Neural cell (in vitro differentiated cells): ENCODE measurements at regions not wholly inside any gene's neighbourhood (a gene's known extent, or its start where the extent isn't known, plus 50 kb on each side); places are given as distances from the start of the nearest gene placed in this dataset.

ENCODE experiments used
- H2AFZ ChIP-seq: fragments of 200-600, 300-800 bp; sonication (generic), shearing (Covaris generic); 2 replicates; pipeline ENCODE4 v1.6.0; 2014; ENCODE audit warnings: low read depth, mild to moderate bottlenecking, antibody characterized with exemption, low read length, moderate library complexity
- H3F3A ChIP-seq: fragments of 200-600 bp; shearing (Covaris generic); 2 replicates; pipeline ENCODE4 v1.6.1; 2016; ENCODE audit warnings: mild to moderate bottlenecking, moderate library complexity, mixed read lengths, antibody characterized with exemption, low read length; ENCODE audit not compliant: insufficient read depth, poor library complexity, severe bottlenecking
- H3K27ac ChIP-seq: fragments of 200-600, 300-800 bp; sonication (generic), shearing (Covaris generic); 2 replicates; pipeline ENCODE4 v1.5.1; 2014; ENCODE audit warnings: mild to moderate bottlenecking, low read length, moderate library complexity
- H3K27me3 ChIP-seq: fragments of 300-800, 200-600 bp; sonication (generic), shearing (Covaris generic); 2 replicates; pipeline ENCODE4 v1.6.0; 2014; ENCODE audit warnings: mild to moderate bottlenecking, low read depth, low read length, moderate library complexity; ENCODE audit not compliant: insufficient read depth
- H3K36me3 ChIP-seq: fragments of 300-800, 200-600 bp; sonication (generic), shearing (Covaris generic); 2 replicates; pipeline ENCODE4 v1.5.1; 2014; ENCODE audit warnings: mild to moderate bottlenecking, antibody characterized with exemption, low read length, moderate library complexity; ENCODE audit not compliant: insufficient read depth
- H3K4me2 ChIP-seq: fragments of 300-800, 200-600 bp; sonication (generic), shearing (Covaris generic); 2 replicates; pipeline ENCODE4 v1.6.0; 2014; ENCODE audit warnings: mild to moderate bottlenecking, low read length
- H3K4me3 ChIP-seq: fragments of 300-800, 200-600 bp; sonication (generic), shearing (Covaris generic); 2 replicates; pipeline ENCODE4 v1.5.1; 2014; ENCODE audit warnings: mild to moderate bottlenecking, low read length, moderate library complexity
- H3K79me2 ChIP-seq: fragments of 200-600 bp; shearing (Covaris generic); replicated peaks from 2 replicates; pipeline ENCODE4 v1.6.0; 2014; ENCODE audit warnings: mild to moderate bottlenecking, low read length, moderate library complexity; ENCODE audit not compliant: insufficient read depth
- H3K9ac ChIP-seq: fragments of 300-800, 200-600 bp; sonication (generic), shearing (Covaris generic); 2 replicates; pipeline ENCODE4 v1.6.1; 2016; ENCODE audit warnings: mild to moderate bottlenecking, low read length, mixed read lengths
- H3K9me2 ChIP-seq: fragments of 200-600 bp; shearing (Covaris generic); 2 replicates; pipeline ENCODE4 v1.6.1; 2016; ENCODE audit warnings: mild to moderate bottlenecking, low read length, mixed read lengths; ENCODE audit not compliant: insufficient read depth
- H3K9me3 ChIP-seq: fragments of 200-600, 300-800 bp; sonication (generic), shearing (Covaris generic); 2 replicates; pipeline ENCODE4 v1.6.1; 2016; ENCODE audit warnings: mild to moderate bottlenecking, mixed run types, low read length, moderate library complexity, mixed read lengths
- H4K20me1 ChIP-seq: fragments of 200-600 bp; shearing (Covaris generic); 2 replicates; pipeline ENCODE4 v1.6.1; 2016; ENCODE audit warnings: mild to moderate bottlenecking, mixed run types; ENCODE audit not compliant: insufficient read depth
- CTCF ChIP-seq: fragments of 450-650 bp; IDR thresholded peaks from 2 replicates; pipeline ENCODE4 v1.5.1; 2014; ENCODE audit warnings: antibody characterized with exemption, mild to moderate bottlenecking, moderate library complexity; ENCODE audit not compliant: poor library complexity, severe bottlenecking
- EP300 ChIP-seq: fragments of 450-650 bp; conservative IDR thresholded peaks from 2 replicates; pipeline ENCODE4 v1.6.1; 2014; ENCODE audit warnings: antibody characterized with exemption, mild to moderate bottlenecking, moderate library complexity; ENCODE audit not compliant: poor library complexity, severe bottlenecking
- EZH2 ChIP-seq: fragments of 200-600, 300-800 bp; shearing (Covaris generic), sonication (generic); IDR thresholded peaks from 2 replicates; pipeline ENCODE4 v1.6.1; 2014; ENCODE audit warnings: antibody characterized with exemption, low read length, borderline replicate concordance, mild to moderate bottlenecking; ENCODE audit not compliant: insufficient read depth, poor library complexity, severe bottlenecking
- MXI1 ChIP-seq: fragments of 450-650 bp; conservative IDR thresholded peaks from 2 replicates; pipeline ENCODE4 v1.6.1; 2014; ENCODE audit warnings: antibody characterized with exemption, mild to moderate bottlenecking; ENCODE audit not compliant: poor library complexity, severe bottlenecking
- POLR2AphosphoS5 ChIP-seq: IDR thresholded peaks from 2 replicates; pipeline ENCODE4 v1.6.1; 2012
- RAD21 ChIP-seq: fragments of 450-650 bp; conservative IDR thresholded peaks from 2 replicates; pipeline ENCODE4 v1.6.1; 2014; ENCODE audit warnings: antibody characterized with exemption, mild to moderate bottlenecking, moderate library complexity
- SMC3 ChIP-seq: fragments of 450-650 bp; conservative IDR thresholded peaks from 2 replicates; pipeline ENCODE4 v1.6.1; 2014; ENCODE audit warnings: antibody characterized with exemption, mild to moderate bottlenecking, moderate library complexity; ENCODE audit not compliant: poor library complexity
- TAF1 ChIP-seq: IDR thresholded peaks from 2 replicates; pipeline ENCODE4 v1.6.1; 2012; ENCODE audit warnings: low read depth
- TF ChIP-seq, protein P1 (sequence below): IDR thresholded peaks from 2 replicates; pipeline ENCODE4 v1.6.1; 2012; ENCODE audit warnings: borderline replicate concordance

- no peak overlapping the region for H3K9ac ChIP-seq
- no peaks in the 10 kb centered on the region for H3F3A ChIP-seq
- H3K27ac ChIP-seq = no peak overlapping the region
- H3K27me3 ChIP-seq = no peaks in the 10 kb centered on the region
- no peak overlapping the region for H2AFZ ChIP-seq
- no peak overlapping the region for H3K4me3 ChIP-seq
- H3K79me2 ChIP-seq = no peaks in the 10 kb centered on the region
- no peaks in the 10 kb centered on the region for H3K9me3 ChIP-seq
- no peak overlapping the region for H3K4me2 ChIP-seq
- H4K20me1 ChIP-seq = no peaks in the 10 kb centered on the region
- no peaks in the 10 kb centered on the region for H3K9me2 ChIP-seq
- TF ChIP-seq, protein P1, sequence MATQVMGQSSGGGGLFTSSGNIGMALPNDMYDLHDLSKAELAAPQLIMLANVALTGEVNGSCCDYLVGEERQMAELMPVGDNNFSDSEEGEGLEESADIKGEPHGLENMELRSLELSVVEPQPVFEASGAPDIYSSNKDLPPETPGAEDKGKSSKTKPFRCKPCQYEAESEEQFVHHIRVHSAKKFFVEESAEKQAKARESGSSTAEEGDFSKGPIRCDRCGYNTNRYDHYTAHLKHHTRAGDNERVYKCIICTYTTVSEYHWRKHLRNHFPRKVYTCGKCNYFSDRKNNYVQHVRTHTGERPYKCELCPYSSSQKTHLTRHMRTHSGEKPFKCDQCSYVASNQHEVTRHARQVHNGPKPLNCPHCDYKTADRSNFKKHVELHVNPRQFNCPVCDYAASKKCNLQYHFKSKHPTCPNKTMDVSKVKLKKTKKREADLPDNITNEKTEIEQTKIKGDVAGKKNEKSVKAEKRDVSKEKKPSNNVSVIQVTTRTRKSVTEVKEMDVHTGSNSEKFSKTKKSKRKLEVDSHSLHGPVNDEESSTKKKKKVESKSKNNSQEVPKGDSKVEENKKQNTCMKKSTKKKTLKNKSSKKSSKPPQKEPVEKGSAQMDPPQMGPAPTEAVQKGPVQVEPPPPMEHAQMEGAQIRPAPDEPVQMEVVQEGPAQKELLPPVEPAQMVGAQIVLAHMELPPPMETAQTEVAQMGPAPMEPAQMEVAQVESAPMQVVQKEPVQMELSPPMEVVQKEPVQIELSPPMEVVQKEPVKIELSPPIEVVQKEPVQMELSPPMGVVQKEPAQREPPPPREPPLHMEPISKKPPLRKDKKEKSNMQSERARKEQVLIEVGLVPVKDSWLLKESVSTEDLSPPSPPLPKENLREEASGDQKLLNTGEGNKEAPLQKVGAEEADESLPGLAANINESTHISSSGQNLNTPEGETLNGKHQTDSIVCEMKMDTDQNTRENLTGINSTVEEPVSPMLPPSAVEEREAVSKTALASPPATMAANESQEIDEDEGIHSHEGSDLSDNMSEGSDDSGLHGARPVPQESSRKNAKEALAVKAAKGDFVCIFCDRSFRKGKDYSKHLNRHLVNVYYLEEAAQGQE = no peak
- TF ChIP-seq SMC3 (no peak), CTCF (no peak), EP300 (no peak), TAF1 (no peak), RAD21 (no peak), POLR2AphosphoS5 (no peak), EZH2 (no peak), MXI1 (no peak)
- no peaks in the 10 kb centered on the region for H3K36me3 ChIP-seq
Observed at GRCh38 chr12:92075425-92075914, 70.2 kb downstream of the BTG1 start.

- Histone ChIP-seq H3K9me3 (no peaks in the 10 kb centered on the region), H3K9ac (no peak overlapping the region), H3K79me2 (no peaks in the 10 kb centered on the region), H3K36me3 (no peaks in the 10 kb centered on the region), H3K4me2 (no peak overlapping the region), H3K27me3 (no peaks in the 10 kb centered on the region), H4K20me1 (no peaks in the 10 kb centered on the region), H2AFZ (no peak overlapping the region), H3K27ac (no peak overlapping the region), H3K9me2 (no peaks in the 10 kb centered on the region), H3F3A (no peaks in the 10 kb centered on the region), H3K4me3 (no peak overlapping the region)
- TF ChIP-seq, protein P1 = no peak
- TF ChIP-seq POLR2AphosphoS5 (no peak), EP300 (no peak), RAD21 (no peak), MXI1 (no peak), SMC3 (no peak), TAF1 (no peak), EZH2 (no peak), CTCF (no peak)
Observed at GRCh38 chr12:92074889-92075288, 70.8 kb downstream of the BTG1 start.
